Mesendoderm (in vitro differentiated cells): ENCODE measurements at regions not wholly inside any gene's neighbourhood (a gene's known extent, or its start where the extent isn't known, plus 50 kb on each side); places are given as distances from the start of the nearest gene placed in this dataset.

Source experiments
- DNase-seq: peaks from one replicate; pipeline ENCODE4 v3.0.0; 2013
- H2AK5ac ChIP-seq: 2 replicates; pipeline ENCODE4 v1.6.1; 2013; ENCODE audit warnings: low read length, inconsistent platforms
- H2BK120ac ChIP-seq: 2 replicates; pipeline ENCODE4 v1.6.1; 2013; ENCODE audit warnings: low read depth, mild to moderate bottlenecking, low read length, moderate library complexity, mixed read lengths
- H2BK15ac ChIP-seq: replicated peaks from 2 replicates; pipeline ENCODE4 v1.6.1; 2013; ENCODE audit warnings: low read depth, mild to moderate bottlenecking, moderate library complexity
- H2BK5ac ChIP-seq: 2 replicates; pipeline ENCODE4 v1.6.1; 2013; ENCODE audit warnings: low read length, inconsistent platforms
- H3K18ac ChIP-seq: 2 replicates; pipeline ENCODE4 v1.6.1; 2013; ENCODE audit warnings: mild to moderate bottlenecking, low read length, mixed read lengths
- H3K23ac ChIP-seq: one replicate; pipeline ENCODE4 v1.6.1; 2013; ENCODE audit warnings: low read length
- H3K27ac ChIP-seq: 2 replicates; pipeline ENCODE4 v1.5.1; 2013; ENCODE audit warnings: low read depth, mild to moderate bottlenecking, inconsistent platforms, low read length, moderate library complexity
- H3K27me3 ChIP-seq: 2 replicates; pipeline ENCODE4 v1.6.1; 2013; ENCODE audit warnings: low read length, control low read depth, mild to moderate bottlenecking, inconsistent platforms; ENCODE audit not compliant: insufficient read depth, poor library complexity
- H3K36me3 ChIP-seq: 2 replicates; pipeline ENCODE4 v1.6.1; 2013; ENCODE audit warnings: low read length, inconsistent platforms; ENCODE audit not compliant: control insufficient read depth, insufficient read depth
- H3K4ac ChIP-seq: one replicate; pipeline ENCODE4 v1.6.1; 2013; ENCODE audit warnings: low read depth, mild to moderate bottlenecking, low read length, moderate library complexity
- H3K4me1 ChIP-seq: 2 replicates; pipeline ENCODE4 v1.6.1; 2013; ENCODE audit warnings: low read depth, low read length, inconsistent platforms; ENCODE audit not compliant: control insufficient read depth
- H3K4me2 ChIP-seq: 2 replicates; pipeline ENCODE4 v1.6.1; 2013; ENCODE audit warnings: low read length
- H3K4me3 ChIP-seq: 2 replicates; pipeline ENCODE4 v1.5.1; 2013; ENCODE audit warnings: mild to moderate bottlenecking, low read length
- H3K56ac ChIP-seq: one replicate; pipeline ENCODE4 v1.6.1; 2013; ENCODE audit warnings: low read length
- H3K79me1 ChIP-seq: 2 replicates; pipeline ENCODE4 v1.6.1; 2013; ENCODE audit warnings: low read length, inconsistent platforms
- H3K79me2 ChIP-seq: 2 replicates; pipeline ENCODE4 v1.6.1; 2013; ENCODE audit warnings: mild to moderate bottlenecking, low read length; ENCODE audit not compliant: control insufficient read depth, insufficient read depth
- H3K9ac ChIP-seq: 2 replicates; pipeline ENCODE4 v1.6.1; 2013; ENCODE audit warnings: low read length, inconsistent platforms
- H4K5ac ChIP-seq: one replicate; pipeline ENCODE4 v1.6.1; 2013; ENCODE audit warnings: low read length
- H4K8ac ChIP-seq: one replicate; pipeline ENCODE4 v1.6.1; 2013; ENCODE audit warnings: low read depth, mild to moderate bottlenecking, control low read depth, low read length, moderate library complexity
- WGBS: extraction: QIAGEN DNeasy Blood & Tissue Kit; methylation state at CpG from one replicate; pipeline ENCODE4 v1.1.7; 2013; ENCODE audit warnings: low lambda C conversion rate, missing lambda C conversion rate; ENCODE audit not compliant: insufficient coverage; ENCODE audit errors: extremely low coverage; 5-methylcytosine and 5-hydroxymethylcytosine counted together

GRCh38 chr12:58249610-58250009 lies 308.2 kb downstream of the ATP23 start:
- no peak overlapping the region for H3K56ac ChIP-seq

GRCh38 chr12:58250077-58250476 lies 308.7 kb downstream of the ATP23 start:
- Histone ChIP-seq H2BK120ac (no peak overlapping the region), H3K9ac (no peak overlapping the region), H3K4ac (no peak overlapping the region), H4K5ac (no peak overlapping the region), H3K36me3 (no peaks in the 10 kb centered on the region), H3K18ac (no peak overlapping the region), H3K23ac (no peak overlapping the region), H3K4me2 (no peak overlapping the region), H3K79me1 (no peaks in the 10 kb centered on the region), H2BK15ac (no peak overlapping the region), H2AK5ac (no peak overlapping the region), H3K27me3 (no peaks in the 10 kb centered on the region), H3K4me1 (no peaks in the 10 kb centered on the region), H2BK5ac (no peak overlapping the region), H3K79me2 (no peaks in the 10 kb centered on the region), H4K8ac (no peak overlapping the region), H3K56ac (no peak overlapping the region), H3K27ac (no peak overlapping the region), H3K4me3 (no peak overlapping the region)
- no CpG with 5 or more reads among the region's 5 CpGs for WGBS
- DNase-seq = no peak

More at GRCh38 chr12:58249610-58250009, 308.2 kb downstream of the ATP23 start:
- no peaks in the 10 kb centered on the region for H3K4me1 ChIP-seq
- no peaks in the 10 kb centered on the region for H3K36me3 ChIP-seq
- no peak overlapping the region for H3K4me3 ChIP-seq
- H3K4ac ChIP-seq = no peak overlapping the region
- H2AK5ac ChIP-seq = no peak overlapping the region
- peak; percentile 70 for DNase-seq
- no peaks in the 10 kb centered on the region for H3K27me3 ChIP-seq
- no peak overlapping the region for H3K9ac ChIP-seq
- H3K79me1 ChIP-seq = no peaks in the 10 kb centered on the region
- H3K23ac ChIP-seq = no peak overlapping the region
- H2BK15ac ChIP-seq = no peak overlapping the region
- H4K5ac ChIP-seq = no peak overlapping the region
- no peak overlapping the region for H3K4me2 ChIP-seq
- no peak overlapping the region for H3K27ac ChIP-seq
- no peak overlapping the region for H4K8ac ChIP-seq
- no peak overlapping the region for H3K18ac ChIP-seq
- no peaks in the 10 kb centered on the region for H3K79me2 ChIP-seq
- no CpG with 5 or more reads among the region's 2 CpGs for WGBS
- H2BK5ac ChIP-seq = no peak overlapping the region
- H2BK120ac ChIP-seq = no peak overlapping the region

- Histone ChIP-seq H3K79me2 (no peaks in the 10 kb centered on the region), H2BK120ac (no peak overlapping the region), H4K5ac (no peak overlapping the region), H3K9ac (no peak overlapping the region), H2AK5ac (no peak overlapping the region), H4K8ac (no peak overlapping the region), H3K4me3 (no peak overlapping the region), H3K23ac (no peak overlapping the region), H3K56ac (no peak overlapping the region), H3K18ac (no peak overlapping the region), H3K36me3 (no peaks in the 10 kb centered on the region), H3K4me2 (no peak overlapping the region), H3K4me1 (no peaks in the 10 kb centered on the region), H2BK5ac (no peak overlapping the region), H3K4ac (no peak overlapping the region), H3K27me3 (no peaks in the 10 kb centered on the region), H2BK15ac (no peak overlapping the region), H3K79me1 (no peaks in the 10 kb centered on the region), H3K27ac (no peak overlapping the region)
- DNase-seq = no peak
- no CpG with 5 or more reads among the region's 2 CpGs for WGBS
Observed at GRCh38 chr12:58252914-58253313, 311.5 kb downstream of the ATP23 start.

GRCh38 chr12:58253663-58254062 lies 312.3 kb downstream of the ATP23 start:
- Histone ChIP-seq H3K4ac (no peak overlapping the region), H3K79me1 (no peaks in the 10 kb centered on the region), H3K23ac (no peak overlapping the region), H2BK5ac (no peak overlapping the region), H2BK15ac (no peak overlapping the region), H3K79me2 (no peaks in the 10 kb centered on the region), H4K5ac (no peak overlapping the region), H2BK120ac (no peak overlapping the region), H2AK5ac (no peak overlapping the region), H3K36me3 (no peaks in the 10 kb centered on the region), H3K56ac (no peak overlapping the region), H3K4me3 (no peak overlapping the region), H3K9ac (no peak overlapping the region), H3K27me3 (no peaks in the 10 kb centered on the region), H3K4me1 (no peaks in the 10 kb centered on the region), H4K8ac (no peak overlapping the region), H3K4me2 (no peak overlapping the region), H3K27ac (no peak overlapping the region), H3K18ac (no peak overlapping the region)
- DNase-seq = no peak
- no CpG with 5 or more reads among the region's 1 CpG for WGBS

- WGBS = no CpG with 5 or more reads among the region's 1 CpG
- H3K4me3 ChIP-seq = no peak overlapping the region
- H2BK5ac ChIP-seq = no peak overlapping the region
- H3K9ac ChIP-seq = no peak overlapping the region
- H3K27ac ChIP-seq = no peak overlapping the region
- H2AK5ac ChIP-seq = no peak overlapping the region
- no peaks in the 10 kb centered on the region for H3K79me1 ChIP-seq
- no peak overlapping the region for H3K4me2 ChIP-seq
- H2BK15ac ChIP-seq = no peak overlapping the region
- H3K23ac ChIP-seq = no peak overlapping the region
- H4K5ac ChIP-seq = no peak overlapping the region
- no peak overlapping the region for H3K56ac ChIP-seq
- H3K27me3 ChIP-seq = no peaks in the 10 kb centered on the region
- no peak overlapping the region for H3K18ac ChIP-seq
- no peak for DNase-seq
- no peaks in the 10 kb centered on the region for H3K4me1 ChIP-seq
- H3K36me3 ChIP-seq = no peaks in the 10 kb centered on the region
- no peak overlapping the region for H2BK120ac ChIP-seq
- H3K79me2 ChIP-seq = no peaks in the 10 kb centered on the region
- no peak overlapping the region for H3K4ac ChIP-seq
- no peak overlapping the region for H4K8ac ChIP-seq
Observed at GRCh38 chr12:58254463-58255100, 313.2 kb downstream of the ATP23 start.

GRCh38 chr12:58262796-58263195 lies 321.4 kb downstream of the ATP23 start:
- Histone ChIP-seq H2BK15ac (no peak overlapping the region), H2BK120ac (no peak overlapping the region), H4K5ac (no peak overlapping the region), H3K27me3 (no peaks in the 10 kb centered on the region), H3K23ac (no peak overlapping the region), H3K4me3 (no peak overlapping the region), H3K79me2 (no peaks in the 10 kb centered on the region), H3K27ac (no peak overlapping the region), H3K9ac (no peak overlapping the region), H3K18ac (no peak overlapping the region), H3K4ac (no peak overlapping the region), H2BK5ac (no peak overlapping the region), H3K36me3 (no peaks in the 10 kb centered on the region), H2AK5ac (no peak overlapping the region), H3K79me1 (no peaks in the 10 kb centered on the region), H4K8ac (no peak overlapping the region), H3K4me2 (no peak overlapping the region), H3K56ac (no peak overlapping the region), H3K4me1 (no peaks in the 10 kb centered on the region)
- DNase-seq = no peak
- no CpG with 5 or more reads among the region's 1 CpG for WGBS
